HEK293T (cell line): ENCODE measurements at regions not wholly inside any gene's neighbourhood (a gene's known extent, or its start where the extent isn't known, plus 50 kb on each side); places are given as distances from the start of the nearest gene placed in this dataset.

Experiments used
- ARNT ChIP-seq: fragments of 450-650 bp; IDR thresholded peaks from 2 replicates; pipeline ENCODE4 v1.6.1; 2017; ENCODE audit warnings: mild to moderate bottlenecking
- TARDBP ChIP-seq: fragments of 450-650 bp; IDR thresholded peaks from 2 replicates; pipeline ENCODE4 v1.6.1; 2016
- TF ChIP-seq, protein P1 (sequence below): fragments of 450-650 bp; IDR thresholded peaks from 2 replicates; pipeline ENCODE4 v1.6.1; 2016

DNA sequence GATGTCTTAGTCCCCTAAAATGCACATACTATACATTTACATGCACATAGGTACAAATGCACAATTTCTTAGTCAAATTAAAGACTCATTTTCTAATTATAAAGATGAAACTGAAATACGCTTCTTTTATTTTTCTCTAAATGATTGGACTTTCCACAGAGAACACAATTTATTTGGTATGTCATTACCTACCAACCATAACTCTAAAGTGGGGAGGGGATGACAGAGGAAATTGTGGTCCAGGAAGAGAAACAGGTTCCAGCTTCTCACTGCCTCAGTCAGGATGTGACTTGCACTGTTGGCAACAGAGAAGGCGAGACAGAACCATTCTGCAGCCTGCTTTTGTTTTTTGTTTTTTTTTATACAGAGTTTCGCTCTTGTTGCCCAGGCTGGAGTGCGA, 1189.2 kb downstream of the PLA2G4A start:
- TF ChIP-seq ARNT (no peak), TARDBP (no peak)
- TF ChIP-seq, protein P1, sequence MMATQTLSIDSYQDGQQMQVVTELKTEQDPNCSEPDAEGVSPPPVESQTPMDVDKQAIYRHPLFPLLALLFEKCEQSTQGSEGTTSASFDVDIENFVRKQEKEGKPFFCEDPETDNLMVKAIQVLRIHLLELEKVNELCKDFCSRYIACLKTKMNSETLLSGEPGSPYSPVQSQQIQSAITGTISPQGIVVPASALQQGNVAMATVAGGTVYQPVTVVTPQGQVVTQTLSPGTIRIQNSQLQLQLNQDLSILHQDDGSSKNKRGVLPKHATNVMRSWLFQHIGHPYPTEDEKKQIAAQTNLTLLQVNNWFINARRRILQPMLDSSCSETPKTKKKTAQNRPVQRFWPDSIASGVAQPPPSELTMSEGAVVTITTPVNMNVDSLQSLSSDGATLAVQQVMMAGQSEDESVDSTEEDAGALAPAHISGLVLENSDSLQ = no peak
